ENCODE measurements at regions not wholly inside any gene's neighbourhood (a gene's known extent, or its start where the extent isn't known, plus 50 kb on each side); places are given as distances from the start of the nearest gene placed in this dataset.

DNA sequence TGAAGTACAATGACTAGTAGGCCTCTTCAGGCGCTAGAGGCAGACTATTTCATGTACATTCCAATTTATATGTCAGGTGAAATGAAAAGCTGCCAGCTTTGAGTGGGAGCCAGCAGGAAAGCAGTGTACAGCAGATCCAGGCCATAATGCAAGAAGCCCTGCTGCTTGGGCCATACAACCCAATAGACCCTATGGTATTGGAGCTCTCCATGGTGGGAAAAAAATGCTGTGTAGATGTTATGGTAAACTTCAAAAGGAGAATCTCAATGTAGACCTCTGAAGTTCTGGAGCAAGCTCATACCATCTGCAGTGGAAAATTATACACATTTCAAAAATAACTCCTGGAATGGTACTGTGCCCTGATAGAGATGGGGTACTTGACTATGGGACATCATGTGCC, 71.5 kb upstream of the CD82 start:
- no peak for DNase-seq (ENCODE audit: low read depth in 3 of 3)

GRCh38 chr11:44494785-44495184, 70.7 kb upstream of the CD82 start:
- no peak for DNase-seq (ENCODE audit: low read depth in 3 of 3)

DNA sequence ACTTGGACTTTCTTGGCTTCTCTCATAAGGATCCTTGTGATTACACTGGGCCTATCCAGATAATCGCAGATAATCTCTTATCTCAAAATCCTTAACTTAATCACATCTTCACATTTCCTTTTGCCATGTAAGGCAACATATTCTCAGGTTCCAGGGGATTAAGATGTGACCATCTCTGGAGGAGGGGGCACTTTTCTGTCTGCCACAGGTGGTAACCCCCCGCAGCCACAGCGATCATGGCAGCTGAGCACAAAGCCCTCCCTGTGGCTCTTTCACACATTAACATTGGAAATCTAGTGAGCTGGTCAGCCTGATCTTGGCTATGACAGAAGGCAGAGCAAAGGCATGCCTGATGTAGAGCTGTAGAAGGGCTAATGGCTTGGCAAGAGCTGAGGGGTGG, 69.1 kb upstream of the CD82 start:
- no peak for DNase-seq (ENCODE audit: low read depth in 3 of 3)

GRCh38 chr11:44498089-44498871, 67.2 kb upstream of the CD82 start:
- no peak for DNase-seq (ENCODE audit: low read depth in 3 of 3)

DNA sequence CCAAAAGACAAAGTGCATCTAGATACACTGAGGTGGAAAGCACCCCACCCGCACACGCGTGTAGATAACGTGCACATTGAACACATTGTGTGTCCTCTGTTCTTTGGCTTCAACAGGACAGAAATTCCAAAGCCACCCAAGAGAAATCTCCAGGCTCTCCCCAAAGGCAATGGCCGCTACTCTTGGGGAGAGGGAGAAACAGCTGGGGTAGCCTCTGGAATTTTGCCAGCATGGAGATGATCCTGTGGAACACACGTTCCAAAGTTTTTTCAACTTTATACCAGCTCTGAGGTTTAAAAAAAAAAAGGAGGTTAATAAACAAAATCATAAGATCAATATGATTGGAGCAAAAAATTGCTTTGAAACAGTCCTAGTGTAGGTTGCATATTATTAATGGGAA, 63.0 kb upstream of the CD82 start:
- DNase-seq (ENCODE audit: low read depth in 3 of 3) = no peak

DNA sequence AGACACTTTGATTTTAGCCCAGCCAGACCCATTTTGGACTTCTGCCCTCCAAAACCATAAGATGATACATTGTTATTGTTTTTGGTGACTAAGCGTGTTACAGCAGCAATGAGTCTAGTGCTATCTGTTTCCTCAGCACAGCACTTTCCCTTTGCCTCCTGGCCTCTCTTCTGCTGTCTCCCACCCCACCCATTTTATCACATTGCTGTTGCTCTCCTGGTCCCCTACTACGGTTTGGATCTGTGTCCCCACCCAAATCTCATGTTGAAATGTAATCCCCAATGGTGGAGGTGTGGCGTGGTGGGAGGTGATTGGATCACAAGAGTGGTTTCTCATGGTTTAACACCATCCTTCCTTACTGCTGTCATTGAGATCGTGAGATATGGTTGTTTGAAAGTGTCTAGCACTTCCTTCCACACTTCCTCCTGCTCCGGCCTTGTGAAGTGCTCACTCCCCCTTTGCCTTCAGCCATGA, 59.8 kb upstream of the CD82 start:
- no peak for DNase-seq (ENCODE audit: low read depth in 3 of 3)

DNA sequence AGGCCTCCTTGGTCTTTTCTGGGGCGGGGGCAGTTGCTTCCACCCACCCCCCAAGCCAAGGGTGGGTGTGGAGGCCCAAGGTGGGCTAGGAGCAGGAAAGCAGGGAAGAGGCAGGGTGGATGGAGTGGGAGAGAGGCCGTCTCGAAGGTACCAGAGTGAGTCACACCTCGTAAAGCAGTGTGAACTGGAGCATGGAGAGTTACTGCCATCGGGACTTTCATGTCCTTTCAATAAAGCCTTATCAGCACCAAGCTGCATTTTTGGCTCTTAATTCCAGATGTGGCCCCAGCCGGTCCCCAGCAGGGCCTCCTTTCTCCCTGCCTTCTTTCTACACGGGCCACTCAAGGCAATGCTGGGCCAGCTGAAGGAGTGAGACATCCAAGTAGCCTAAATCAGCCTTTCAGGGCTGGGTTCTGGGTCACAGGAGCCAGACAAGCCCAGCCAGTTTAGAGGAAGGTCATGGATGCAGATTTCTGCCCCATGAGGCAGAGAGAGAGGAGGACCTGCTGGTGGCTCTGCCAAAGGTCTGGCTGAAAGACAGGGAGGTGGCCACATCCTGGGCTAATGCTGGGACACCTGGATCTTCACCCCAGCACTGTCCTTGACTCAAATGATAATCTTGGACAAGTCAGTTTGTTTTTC, 59.0 kb upstream of the CD82 start:
- DNase-seq (ENCODE audit: low read depth in 3 of 3) = no peak

DNA sequence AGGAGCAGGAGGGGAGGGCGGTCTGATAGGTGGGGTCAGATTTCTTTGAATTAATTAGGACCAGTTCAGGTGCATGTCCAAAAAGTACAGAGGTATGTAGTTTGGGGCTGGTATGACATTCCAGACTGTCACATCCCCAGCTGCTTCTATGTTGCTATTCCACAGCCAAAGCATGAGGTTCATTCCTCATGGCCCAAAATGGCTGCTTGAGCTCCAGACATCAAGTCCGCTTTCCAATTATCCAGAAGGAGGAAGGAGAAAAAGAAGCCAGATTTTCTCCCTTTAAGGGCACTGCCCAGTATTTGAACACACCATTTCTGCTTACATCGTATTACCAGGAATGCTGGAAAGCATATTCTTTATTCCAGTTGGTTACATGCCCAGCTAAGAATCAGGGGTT, 58.0 kb upstream of the CD82 start:
- DNase-seq (ENCODE audit: low read depth in 3 of 3) = no peak

GRCh38 chr11:44507896-44508445, 57.5 kb upstream of the CD82 start:
- DNase-seq (ENCODE audit: low read depth in 3 of 3) = no peak

GRCh38 chr11:44509296-44509695, 56.2 kb upstream of the CD82 start:
- DNase-seq (ENCODE audit: low read depth in 3 of 3) = no peak

DNA sequence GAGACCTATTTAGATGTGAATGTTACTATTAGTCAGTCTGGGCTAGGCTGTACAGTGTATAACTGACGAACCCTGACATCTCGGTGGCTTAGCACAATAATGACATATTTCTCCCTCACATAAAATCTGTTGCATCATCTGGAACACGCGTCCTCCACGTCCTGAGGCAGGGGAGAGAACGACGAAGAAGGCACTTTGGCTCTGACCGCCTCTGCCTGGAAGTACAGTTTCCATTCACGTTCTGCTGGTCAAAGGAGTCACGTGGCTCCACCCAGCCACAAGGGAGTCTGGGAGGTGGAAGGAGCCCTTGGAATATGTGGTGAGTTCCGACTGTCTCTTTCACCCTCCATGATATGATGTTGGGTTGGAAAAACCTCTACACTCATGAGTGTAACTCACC, 55.1 kb upstream of the CD82 start:
- DNase-seq (ENCODE audit: low read depth in 3 of 3) = no peak

DNA sequence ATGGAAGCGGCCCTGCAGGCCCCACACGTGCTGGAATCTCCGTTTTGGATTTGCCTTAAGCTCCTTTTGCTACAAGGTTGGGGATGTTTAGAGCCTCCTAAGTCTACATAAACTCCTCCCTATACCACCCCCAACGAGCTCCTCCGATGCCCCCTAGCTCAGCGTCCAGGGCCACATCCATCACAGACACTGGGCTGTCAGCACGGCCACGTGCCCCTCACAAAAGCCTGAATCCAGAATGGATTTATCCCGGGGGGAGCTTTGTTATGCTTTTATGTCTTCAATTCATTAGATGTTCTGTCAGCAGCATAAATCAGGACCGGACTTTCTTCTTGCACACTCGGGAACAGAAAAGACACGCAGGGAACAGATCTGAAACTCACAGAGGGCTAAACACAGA, 52.6 kb upstream of the CD82 start:
- no peak for DNase-seq (ENCODE audit: low read depth in 3 of 3)

DNA sequence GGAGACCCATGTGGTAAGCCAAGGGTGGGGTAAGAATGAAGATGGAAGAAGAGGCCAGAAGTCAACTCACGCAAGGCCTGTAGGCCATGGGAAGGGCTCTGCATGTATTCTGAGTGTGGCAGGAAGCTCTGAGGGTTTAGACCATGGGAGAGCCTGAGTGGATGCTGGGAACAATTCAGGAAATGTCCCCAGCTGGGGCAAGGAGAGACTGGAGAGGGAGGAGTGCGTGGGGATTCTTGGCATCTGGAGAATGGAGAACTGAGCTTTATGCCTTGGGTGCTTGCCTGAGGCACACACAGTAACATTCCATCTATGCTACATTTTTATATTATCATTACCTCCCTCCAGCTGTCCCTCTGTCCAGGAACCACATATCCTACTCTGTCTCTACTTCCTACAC, 50.4 kb upstream of the CD82 start:
- no peak for DNase-seq (ENCODE audit: low read depth in 3 of 3)
